ENCODE measurements at regions not wholly inside any gene's neighbourhood (a gene's known extent, or its start where the extent isn't known, plus 50 kb on each side); places are given as distances from the start of the nearest gene placed in this dataset.

DNA sequence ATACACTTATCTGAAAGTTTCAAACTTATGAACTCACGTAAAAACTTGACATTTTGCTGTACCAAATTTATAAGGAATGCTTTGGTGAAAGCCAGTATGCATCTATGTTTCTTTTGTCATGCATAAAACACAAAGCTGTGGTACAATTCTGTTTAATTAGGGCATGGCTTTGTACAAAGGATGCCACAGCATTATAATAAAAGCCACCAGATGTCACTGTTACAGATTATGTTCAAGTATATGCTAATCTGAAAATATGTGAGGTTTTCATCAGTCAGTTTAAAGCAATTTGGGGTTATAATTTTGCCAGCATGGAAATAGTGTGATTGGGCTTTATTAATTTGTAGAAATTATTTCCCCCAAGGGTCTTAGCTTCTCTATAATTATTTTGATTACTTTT lies 69.0 kb downstream of the ATOH1 start:
- TF ChIP-seq, protein P1, sequence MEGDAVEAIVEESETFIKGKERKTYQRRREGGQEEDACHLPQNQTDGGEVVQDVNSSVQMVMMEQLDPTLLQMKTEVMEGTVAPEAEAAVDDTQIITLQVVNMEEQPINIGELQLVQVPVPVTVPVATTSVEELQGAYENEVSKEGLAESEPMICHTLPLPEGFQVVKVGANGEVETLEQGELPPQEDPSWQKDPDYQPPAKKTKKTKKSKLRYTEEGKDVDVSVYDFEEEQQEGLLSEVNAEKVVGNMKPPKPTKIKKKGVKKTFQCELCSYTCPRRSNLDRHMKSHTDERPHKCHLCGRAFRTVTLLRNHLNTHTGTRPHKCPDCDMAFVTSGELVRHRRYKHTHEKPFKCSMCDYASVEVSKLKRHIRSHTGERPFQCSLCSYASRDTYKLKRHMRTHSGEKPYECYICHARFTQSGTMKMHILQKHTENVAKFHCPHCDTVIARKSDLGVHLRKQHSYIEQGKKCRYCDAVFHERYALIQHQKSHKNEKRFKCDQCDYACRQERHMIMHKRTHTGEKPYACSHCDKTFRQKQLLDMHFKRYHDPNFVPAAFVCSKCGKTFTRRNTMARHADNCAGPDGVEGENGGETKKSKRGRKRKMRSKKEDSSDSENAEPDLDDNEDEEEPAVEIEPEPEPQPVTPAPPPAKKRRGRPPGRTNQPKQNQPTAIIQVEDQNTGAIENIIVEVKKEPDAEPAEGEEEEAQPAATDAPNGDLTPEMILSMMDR (IDR thresholded peaks at IDR 0.05) = peak in 4 of 6 experiments; percentile 8 to 54 (median 49)
- TF ChIP-seq POLR2A (IDR thresholded peaks at IDR 0.05) = no peak
